Stimulated activated CD4-positive, alpha-beta T cell treated with anti-CD3 and anti-CD28 coated beads, TNF-alpha, amount 100 ng/mL, for 48 hours (primary cell): ENCODE measurements at regions not wholly inside any gene's neighbourhood (a gene's known extent, or its start where the extent isn't known, plus 50 kb on each side); places are given as distances from the start of the nearest gene placed in this dataset.
"Not testable (repeated sequence)": the region's sequence is repeated elsewhere in the genome, so short reads cannot be mapped to it uniquely, and the experiment has no call there.

Experiments used
- DNase-seq, 3 donors: peaks; one replicate each; pipeline ENCODE4 v3.0.0-alpha.2; 2020; ENCODE audit warnings: low read depth in 3 of 3

GRCh38 chr1:22196041-22196440 lies 53.1 kb upstream of the WNT4 start:
- no peak for DNase-seq

- DNase-seq: no peak
Observed at GRCh38 chr1:22196641-22197040, 53.7 kb upstream of the WNT4 start.

GRCh38 chr1:22197644-22198043 lies 54.7 kb upstream of the WNT4 start:
- no peak for DNase-seq

DNA sequence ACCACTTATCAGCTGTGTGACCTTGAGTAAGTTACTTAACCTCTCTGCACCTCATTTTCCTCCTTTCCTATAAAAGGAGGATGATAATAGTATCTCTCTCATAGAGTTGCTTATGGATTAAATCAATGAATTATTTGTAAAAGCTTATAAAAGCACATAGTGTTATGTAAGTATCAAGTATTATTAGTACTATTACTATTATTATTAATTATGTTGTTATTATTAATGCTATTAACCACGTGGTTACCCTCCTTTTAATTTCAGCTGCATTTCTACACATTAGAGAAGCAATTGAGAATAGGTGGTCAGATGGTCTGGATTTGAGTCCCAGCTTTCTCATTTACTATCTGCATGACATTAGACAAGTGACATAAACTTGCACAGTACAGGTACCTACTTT lies 58.1 kb upstream of the WNT4 start:
- no peak for DNase-seq

DNA sequence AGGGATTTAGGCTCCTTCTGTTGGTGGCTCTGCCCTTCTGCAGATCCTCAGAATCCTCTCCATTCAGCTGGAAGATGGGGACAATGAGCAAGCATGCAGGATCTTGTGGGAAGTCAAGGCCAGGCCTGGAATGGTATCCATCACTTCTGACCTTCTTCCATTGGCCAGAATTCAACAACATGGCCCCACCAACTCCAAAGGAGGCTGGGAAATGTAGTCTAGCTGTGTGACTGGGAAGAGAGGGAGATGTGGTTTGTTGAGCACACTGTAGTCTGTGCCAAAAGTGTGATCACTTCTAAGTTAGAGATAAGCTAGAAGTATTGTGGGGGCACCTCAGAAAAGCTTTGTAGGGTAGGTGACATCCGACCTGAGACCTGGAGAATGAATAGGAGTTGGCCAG lies 60.4 kb upstream of the WNT4 start:
- no peak for DNase-seq

DNA sequence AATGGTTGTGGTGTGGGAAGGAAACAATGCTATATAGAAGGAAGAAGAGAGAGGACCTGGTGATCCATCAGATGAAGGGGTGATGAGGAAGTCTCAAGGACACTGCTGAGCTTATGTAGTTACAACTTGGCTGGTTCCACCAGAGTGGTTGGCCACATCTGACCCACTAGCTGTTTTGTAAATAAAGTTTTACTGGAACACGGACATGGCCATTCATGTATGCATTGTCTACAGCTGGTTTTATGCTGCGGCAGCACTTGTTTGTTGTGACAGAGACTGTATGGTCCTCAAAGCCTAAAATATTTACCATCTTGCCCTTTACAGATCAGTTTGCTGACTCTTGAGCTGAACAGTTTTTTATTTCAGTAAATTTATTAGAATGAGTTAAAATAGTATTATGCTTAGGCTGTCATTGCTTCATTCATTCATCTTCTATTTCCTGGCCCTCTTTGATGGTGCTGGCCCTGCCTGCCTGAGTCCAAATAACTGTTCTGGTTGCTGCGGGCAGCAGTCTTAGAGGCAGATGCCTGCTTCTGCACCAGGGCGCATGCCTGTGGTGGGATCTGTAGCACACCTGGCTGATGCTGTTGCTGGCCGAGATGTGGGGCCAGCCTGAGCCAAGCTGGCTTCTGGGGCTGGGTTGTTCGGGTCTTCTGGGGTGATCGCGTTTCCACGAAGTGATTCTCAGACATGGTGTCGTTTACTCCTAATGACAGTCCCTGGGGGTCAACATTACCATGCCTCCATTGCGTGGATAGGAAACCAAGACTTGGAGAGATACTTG lies 61.4 kb upstream of the WNT4 start:
- no peak for DNase-seq

DNA sequence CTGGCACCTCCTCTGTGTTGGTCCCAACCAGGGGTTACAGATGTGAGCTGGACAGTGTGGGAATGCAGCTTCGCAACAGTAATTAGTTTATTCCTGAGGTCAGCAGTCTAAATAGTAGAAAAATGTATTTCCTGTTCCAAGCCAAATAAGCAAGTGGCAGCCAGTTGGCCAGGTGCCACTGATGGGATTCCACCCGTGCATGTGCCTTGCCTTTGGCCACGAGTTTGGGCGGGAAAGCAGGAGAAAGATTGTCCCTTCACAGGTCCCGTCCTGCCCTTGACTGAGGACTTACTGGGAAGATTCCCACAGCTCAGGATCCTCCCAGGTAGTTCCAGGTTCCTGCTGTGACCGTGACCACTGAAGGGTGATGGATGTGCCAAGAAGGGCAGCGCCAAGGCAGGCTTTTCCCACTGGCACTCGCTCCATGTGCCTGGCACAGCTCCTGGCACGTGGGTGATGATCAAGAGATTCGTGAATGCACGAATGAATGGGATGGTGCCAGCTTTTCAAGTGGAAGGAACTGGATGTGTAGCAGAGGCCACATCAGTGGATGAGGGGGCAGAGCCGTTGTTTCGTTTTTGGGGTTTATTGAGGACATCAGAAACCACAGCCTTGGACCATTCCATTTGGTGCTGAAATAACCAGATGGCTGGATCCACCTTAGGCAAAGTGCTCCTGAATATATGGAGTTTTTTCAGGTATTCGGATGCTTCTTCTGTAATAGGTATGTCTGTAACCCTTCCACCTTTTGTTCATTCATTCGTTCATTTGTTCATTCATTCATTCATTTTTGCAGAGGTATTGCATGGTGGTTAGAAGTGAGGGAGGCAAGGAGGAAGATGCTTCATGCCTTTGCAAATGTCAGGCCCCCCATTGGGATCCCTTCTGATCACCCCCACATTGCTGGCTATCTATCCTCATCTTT lies 62.4 kb upstream of the WNT4 start:
- no peak for DNase-seq

DNA sequence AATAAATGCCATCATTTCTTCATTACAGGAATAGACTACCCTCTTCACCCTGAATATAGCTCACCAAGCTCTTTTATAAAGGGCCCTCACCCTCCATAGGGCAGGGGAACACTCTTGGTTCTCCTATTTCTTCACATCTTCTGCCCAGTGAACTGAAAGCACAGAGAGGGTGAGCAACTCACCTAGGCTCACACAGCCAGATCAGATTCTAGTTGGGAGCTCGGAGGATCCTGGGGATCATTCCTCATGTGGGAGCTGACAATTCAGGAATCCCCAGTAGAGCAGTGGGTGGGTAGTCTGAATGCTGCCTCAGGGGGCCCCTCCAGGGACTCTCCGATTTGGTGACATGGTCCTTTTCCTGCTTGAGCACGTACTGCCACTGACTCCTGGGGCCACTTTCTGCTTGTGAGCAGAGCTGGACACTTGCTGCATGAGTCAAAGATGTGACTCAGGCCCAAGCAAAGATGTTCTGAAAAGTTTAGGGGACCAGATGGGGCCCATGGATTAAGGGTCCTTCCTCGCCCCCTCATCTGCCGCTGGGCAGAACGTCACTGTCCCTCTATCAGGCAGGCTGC lies 63.7 kb upstream of the WNT4 start:
- no peak for DNase-seq

DNA sequence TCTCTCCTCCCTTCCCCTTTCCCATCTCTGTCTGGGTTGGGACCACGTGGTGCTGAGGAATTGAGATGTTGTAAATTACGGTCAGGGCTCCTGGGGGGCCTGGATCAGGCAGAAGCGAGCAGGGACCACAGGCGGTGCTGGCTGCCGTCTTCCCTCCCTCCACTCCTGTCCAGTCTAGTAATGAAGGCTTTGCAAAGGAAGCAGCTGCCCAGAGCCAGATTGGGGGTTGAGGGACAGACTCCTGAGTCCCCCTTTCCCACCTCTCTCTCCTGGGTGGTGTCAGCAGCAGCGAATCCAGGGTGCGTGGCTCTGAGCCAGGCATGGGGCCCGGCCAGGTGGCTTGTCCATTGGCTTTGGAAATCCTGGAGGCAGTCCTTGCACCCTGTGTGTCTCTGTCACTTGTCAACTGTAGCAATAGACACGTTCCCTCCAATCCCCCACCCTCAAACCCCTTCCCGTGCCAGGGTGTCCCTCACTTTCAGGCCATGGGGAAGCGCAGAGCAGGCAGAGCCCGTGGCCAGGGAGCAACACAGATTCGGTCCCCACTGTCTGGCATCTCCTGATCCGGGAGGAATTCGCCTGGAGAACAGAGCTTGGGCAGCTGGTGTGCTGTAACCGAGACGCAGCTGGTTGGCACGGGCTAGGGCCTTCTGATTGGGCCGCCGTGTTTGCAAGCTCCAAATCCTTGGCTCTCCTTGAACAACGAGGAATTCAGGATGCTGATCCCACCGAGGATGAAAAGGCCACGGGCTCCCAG lies 64.8 kb upstream of the WNT4 start:
- no peak for DNase-seq

GRCh38 chr1:22208268-22208972 lies 65.5 kb upstream of the WNT4 start:
- DNase-seq: no peak

- DNase-seq: no peak
Observed at GRCh38 chr1:22208973-22209378, 66.1 kb upstream of the WNT4 start.

- no peak for DNase-seq
Observed at GRCh38 chr1:22210176-22210575, 67.3 kb upstream of the WNT4 start.

GRCh38 chr1:22210636-22211035 lies 67.7 kb upstream of the WNT4 start:
- no peak for DNase-seq

DNA sequence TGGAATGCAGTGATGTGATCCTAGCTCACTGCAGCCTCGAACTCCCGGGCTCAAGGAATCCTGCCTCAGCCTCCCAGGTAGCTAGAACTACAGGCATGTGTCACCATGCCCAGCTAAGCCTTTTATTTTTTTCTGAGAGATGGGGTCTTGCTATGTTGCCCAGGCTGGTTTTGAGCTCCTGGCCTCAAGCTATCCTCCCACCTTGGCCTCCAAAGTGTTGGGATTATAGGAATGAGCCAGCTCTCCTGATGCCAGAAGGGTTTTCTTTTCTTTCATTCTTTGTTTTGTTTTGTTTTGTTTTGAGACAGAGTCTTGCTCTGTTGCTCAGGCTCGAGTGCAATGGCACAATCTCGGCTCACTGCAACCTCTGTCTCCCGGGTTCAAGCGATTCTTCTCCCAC lies 68.6 kb upstream of the WNT4 start:
- not testable (repeated sequence) for DNase-seq

DNA sequence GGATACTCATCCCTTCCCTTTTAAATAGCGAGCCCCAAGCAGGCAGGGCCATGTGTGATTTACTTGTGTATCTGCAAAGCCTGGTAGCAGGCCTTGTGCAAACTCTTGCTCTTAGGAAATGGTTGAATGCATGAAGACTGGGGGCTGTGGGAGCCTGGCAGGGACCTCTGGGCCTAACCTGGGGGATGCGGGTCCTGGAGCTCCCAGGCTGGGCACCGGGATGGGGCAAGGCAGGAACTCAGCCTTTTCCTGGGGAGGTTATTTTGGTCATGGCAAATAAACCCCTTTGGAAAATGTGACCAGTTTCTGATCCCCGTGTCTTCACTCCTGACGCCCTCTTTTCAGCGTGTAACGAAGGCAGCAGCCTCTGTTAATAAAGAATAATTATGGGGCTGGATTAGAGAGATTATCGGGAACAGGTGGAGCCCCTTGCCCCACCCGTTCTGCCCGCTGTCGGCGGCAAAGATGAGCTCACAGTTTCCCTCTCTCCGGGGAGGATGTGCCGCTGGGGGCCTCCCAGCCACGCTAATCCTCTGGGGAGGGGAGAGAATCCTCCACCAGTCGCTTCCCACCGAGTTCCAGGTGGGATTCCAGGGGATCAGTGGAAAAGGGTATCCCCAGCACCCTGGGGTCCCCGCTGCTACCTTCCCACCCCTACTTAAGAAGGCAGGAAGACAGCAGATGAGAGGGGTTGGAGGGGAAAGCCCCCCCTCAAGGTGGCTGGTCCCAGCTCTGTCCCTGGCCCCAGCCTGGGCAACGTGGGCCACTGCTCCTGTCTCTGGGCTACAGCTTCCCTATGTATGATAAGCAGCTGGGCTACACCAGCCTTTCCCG lies 69.7 kb upstream of the WNT4 start:
- no peak for DNase-seq

GRCh38 chr1:22216210-22216883 lies 73.5 kb upstream of the WNT4 start:
- DNase-seq: no peak

DNA sequence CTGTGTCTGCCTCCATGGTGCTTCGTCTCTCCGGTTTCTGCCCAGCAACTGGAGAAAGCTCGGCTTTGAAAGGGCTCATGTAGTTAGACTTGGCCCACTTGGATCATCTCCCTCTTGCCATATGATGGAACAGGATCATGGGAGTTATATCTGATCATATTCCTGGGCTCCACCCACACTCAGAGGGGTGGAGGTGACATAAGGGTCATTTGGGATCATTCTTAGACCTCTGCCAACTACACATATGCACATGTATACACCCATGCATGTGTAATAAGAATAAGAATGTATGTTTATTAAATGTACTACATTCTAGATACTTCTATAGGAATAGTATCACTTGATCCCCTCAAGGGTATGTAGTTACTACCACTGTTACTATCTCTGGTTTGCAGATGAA lies 74.1 kb upstream of the WNT4 start:
- no peak for DNase-seq

DNA sequence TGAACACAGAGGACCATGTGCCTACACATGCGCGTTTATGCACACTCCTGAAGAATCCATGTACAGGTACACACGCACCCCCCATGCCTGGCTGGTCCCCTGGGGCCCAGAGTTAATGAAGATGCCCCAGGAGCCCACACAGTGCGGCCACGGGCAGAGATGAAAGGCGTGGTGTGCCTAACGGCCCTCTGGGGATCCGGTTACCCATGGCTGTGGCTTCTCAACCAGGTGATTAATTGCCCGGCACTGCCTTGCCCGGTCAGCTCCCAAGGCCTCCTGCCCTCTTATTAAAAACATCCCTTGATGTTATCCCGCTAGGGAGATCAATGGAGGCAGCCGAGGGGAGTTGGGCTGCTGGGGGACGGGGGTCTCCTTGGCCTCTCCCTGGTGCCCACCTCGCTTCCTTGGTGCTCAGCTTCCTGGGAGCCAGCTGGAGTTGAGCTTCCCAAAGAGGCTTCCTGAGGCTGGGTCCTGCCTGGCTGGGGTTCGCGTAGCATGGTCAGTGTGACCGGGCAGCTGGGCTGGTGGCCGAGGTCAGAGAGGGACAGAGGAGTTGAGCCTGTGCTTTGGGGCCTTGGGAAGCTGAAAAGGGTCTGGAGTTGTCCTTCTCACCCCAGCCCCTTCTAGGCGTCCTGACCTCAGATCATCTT lies 75.0 kb upstream of the WNT4 start:
- DNase-seq: no peak

- no peak for DNase-seq
Observed at GRCh38 chr1:22218618-22219250, 75.8 kb upstream of the WNT4 start.
